BE2C (cell line): ENCODE measurements at regions not wholly inside any gene's neighbourhood (a gene's known extent, or its start where the extent isn't known, plus 50 kb on each side); places are given as distances from the start of the nearest gene placed in this dataset.

ENCODE experiments used
- DNase-seq: peaks from one replicate; pipeline ENCODE4 v3.0.0-alpha.2; 2020
- H3K27me3 ChIP-seq: fragments of 250-450 bp; sonication (Bioruptor Pico); 2 replicates; pipeline ENCODE4 v1.5.1; 2020; ENCODE audit warnings: mild to moderate bottlenecking
- H3K36me3 ChIP-seq: fragments of 250-450 bp; sonication (Bioruptor Pico); 2 replicates; pipeline ENCODE4 v1.5.1; 2020; ENCODE audit warnings: mild to moderate bottlenecking
- H3K4me1 ChIP-seq: fragments of 250-450 bp; sonication (Bioruptor Pico); 2 replicates; pipeline ENCODE4 v1.5.1; 2020
- H3K4me3 ChIP-seq: 2 replicates; pipeline ENCODE4 v1.5.1; 2011; ENCODE audit warnings: low read depth, low read length
- H3K9me3 ChIP-seq: fragments of 250-450 bp; sonication (Bioruptor Pico); 2 replicates; pipeline ENCODE4 v1.5.1; 2020
- TF ChIP-seq, protein P1 (sequence below): IDR thresholded peaks from 2 replicates; pipeline ENCODE4 v1.5.1; 2012; ENCODE audit warnings: mild to moderate bottlenecking, low read depth, low read length

DNA sequence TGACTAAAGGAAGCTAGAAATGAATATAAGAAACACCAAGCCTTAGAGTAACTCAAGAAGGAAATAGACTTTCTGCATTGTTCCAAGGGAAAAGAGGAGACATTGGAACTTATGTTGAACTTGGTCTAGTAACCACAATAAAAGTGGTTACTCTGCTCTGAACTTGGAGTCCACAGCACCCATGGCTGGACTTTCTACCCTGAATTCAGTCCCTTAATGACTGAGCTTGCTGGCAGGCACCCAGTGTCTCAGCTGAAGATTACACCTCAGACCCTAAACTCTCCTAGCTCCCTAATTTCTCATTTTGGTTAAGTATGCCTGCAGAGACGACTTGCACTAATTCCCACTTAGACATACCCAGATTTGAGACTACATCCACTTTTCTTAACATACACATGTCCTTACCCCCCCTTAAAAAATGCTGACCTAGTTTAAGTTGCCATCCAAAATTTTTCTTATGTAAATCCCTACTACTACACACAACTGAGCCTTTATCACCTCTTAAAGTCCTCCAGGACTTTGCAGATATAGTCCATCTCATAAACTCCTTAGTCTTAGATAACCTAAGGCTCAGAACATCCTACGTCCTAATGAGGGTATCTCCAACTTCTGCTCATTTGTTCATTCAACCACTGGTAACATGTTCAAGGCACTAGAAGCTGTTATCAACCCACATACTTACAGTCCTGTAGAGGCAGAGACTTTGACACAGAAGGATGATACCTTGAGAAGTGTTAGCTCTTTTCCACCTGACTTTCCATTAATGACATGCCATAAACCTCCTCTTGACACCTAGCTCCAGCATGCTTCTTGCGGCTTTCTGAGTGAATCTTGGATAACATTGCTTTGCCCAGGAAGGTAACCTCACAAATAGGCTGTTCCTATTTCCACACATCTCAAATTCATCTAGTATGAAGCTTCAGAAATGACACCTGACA lies 129.8 kb downstream of the ALDH8A1 start:
- no peaks in the 10 kb centered on the region; the same call in 1 of the 2 replicates for H3K9me3 ChIP-seq
- DNase-seq, result no peak
- no peaks in the 10 kb centered on the region for H3K36me3 ChIP-seq
- no peaks in the 10 kb centered on the region for H3K27me3 ChIP-seq
- no peak overlapping the region for H3K4me3 ChIP-seq
- H3K4me1 ChIP-seq, result peaks cover 34% of the 10 kb centered on the region
- TF ChIP-seq, protein P1, sequence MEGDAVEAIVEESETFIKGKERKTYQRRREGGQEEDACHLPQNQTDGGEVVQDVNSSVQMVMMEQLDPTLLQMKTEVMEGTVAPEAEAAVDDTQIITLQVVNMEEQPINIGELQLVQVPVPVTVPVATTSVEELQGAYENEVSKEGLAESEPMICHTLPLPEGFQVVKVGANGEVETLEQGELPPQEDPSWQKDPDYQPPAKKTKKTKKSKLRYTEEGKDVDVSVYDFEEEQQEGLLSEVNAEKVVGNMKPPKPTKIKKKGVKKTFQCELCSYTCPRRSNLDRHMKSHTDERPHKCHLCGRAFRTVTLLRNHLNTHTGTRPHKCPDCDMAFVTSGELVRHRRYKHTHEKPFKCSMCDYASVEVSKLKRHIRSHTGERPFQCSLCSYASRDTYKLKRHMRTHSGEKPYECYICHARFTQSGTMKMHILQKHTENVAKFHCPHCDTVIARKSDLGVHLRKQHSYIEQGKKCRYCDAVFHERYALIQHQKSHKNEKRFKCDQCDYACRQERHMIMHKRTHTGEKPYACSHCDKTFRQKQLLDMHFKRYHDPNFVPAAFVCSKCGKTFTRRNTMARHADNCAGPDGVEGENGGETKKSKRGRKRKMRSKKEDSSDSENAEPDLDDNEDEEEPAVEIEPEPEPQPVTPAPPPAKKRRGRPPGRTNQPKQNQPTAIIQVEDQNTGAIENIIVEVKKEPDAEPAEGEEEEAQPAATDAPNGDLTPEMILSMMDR, result no peak

DNA sequence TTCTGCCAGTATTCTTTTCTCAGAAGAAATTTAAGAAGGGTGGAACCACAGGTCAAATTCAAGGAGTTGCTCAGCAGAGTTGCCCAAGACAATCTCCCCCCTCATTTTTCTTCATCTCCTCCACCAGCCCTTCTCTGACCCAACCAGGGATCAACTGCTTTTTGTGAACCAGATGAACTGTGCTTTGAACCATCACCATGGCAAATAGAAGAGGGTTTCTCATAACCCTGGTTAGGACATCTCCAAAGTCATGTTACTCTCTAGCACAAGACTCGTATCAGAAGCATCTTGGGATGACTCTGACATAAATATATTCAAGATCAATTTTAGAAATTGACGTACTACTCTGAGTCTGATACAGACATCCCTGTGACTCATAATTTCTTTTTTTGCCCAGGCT lies 130.7 kb downstream of the ALDH8A1 start:
- Histone ChIP-seq H3K27me3 (no peaks in the 10 kb centered on the region), H3K4me3 (no peak overlapping the region), H3K4me1 (peaks cover 34% of the 10 kb centered on the region), H3K9me3 (no peaks in the 10 kb centered on the region; the same call in 1 of the 2 replicates), H3K36me3 (no peaks in the 10 kb centered on the region)
- no peak for DNase-seq
- TF ChIP-seq, protein P1, result no peak

DNA sequence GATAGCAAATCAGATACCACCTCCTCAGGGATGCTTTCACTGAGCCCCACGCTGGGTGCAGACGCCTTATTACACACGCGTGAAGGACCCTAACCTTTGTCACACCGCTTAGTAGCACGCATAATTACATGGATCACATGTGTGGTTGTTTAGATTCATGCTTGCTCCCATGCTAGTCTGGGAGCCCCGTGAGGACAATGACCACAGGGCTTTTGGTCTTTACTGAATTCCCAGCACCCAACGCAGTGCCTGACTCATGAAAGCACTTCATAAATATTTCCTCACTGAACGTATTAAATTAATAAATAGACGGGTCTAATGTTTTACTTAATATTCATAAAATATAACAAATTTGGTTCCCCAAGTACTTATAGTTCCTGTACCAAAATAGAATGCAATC lies 132.5 kb downstream of the ALDH8A1 start:
- DNase-seq, result no peak
- H3K27me3 ChIP-seq, result no peaks in the 10 kb centered on the region
- peaks cover 26% of the 10 kb centered on the region for H3K4me1 ChIP-seq
- H3K4me3 ChIP-seq, result no peak overlapping the region
- TF ChIP-seq, protein P1, result no peak
- no peaks in the 10 kb centered on the region; the same call in 1 of the 2 replicates for H3K9me3 ChIP-seq
- no peaks in the 10 kb centered on the region for H3K36me3 ChIP-seq

DNA sequence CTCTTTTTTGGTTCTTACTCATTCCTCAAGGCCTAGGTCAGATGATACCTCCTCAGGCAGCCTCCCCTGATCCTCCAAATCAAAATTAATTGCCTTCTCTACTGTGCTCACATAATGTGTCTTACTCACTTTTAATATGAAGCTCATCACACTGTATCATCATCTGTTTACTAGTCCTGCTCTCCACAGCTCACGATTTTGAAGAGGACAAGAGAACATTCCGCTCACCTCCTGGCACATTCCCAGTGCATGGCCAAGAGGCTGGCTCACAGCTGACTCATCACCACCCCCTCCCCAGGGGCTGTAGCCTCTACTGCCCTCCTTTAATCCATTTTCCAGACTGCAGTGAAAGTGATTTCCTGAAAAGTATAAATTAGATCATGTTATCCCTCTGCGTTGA lies 133.1 kb downstream of the ALDH8A1 start:
- Histone ChIP-seq H3K4me3 (no peak overlapping the region), H3K27me3 (no peaks in the 10 kb centered on the region), H3K36me3 (no peaks in the 10 kb centered on the region), H3K4me1 (peaks cover 21% of the 10 kb centered on the region), H3K9me3 (no peaks in the 10 kb centered on the region; the same call in 1 of the 2 replicates)
- DNase-seq, result no peak
- TF ChIP-seq, protein P1, result no peak

DNA sequence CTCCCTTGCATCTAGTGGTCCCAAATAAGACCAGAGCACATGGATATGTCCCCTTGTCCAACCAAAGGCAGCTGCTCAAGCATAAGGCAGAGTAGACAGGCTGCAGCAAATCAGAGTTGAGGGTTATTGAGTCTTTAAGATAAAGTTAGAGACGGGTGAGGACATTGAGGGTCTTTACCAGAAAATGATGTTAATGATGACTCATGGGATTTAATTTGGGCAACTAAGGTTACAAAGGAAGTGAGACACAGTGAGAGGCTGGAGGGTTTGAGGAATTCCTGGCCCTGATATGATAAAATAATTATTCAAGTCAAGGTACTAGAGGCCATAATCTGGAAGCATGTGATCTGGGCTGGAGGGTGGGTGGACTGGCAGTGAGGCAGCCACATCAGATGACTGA lies 133.6 kb downstream of the ALDH8A1 start:
- Histone ChIP-seq H3K4me1 (peaks cover 16% of the 10 kb centered on the region), H3K4me3 (no peak overlapping the region), H3K27me3 (no peaks in the 10 kb centered on the region), H3K36me3 (no peaks in the 10 kb centered on the region), H3K9me3 (no peaks in the 10 kb centered on the region; the same call in 1 of the 2 replicates)
- DNase-seq, result no peak
- TF ChIP-seq, protein P1, result no peak

DNA sequence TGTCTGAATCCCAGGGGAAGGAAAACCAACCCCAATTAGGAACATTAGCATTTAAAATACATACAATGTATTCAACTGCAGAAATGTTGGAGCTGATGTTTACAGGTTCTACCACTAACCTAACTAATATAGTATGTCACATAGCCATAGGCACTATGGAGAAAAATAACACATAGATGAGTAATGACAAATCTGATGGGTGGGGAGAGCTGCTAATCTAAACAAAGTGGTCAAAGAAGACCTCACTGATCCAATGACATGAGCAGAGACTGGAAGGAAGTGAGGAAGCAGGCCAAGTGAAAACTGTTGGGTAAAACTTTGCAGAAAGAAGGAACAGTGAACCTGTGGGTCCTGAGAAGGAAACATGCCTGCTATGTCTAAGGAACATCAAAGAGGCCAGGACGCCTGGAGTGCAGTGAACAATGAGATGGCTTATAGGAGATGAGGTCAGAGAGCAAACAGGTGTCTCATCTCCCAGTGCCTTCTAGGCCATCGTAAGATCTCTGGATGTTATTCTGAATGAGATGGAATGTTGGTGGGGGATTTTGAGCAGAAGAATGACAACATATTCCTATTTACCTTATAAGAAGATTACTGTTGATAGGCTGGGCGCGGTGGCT lies 135.7 kb downstream of the ALDH8A1 start:
- Histone ChIP-seq H3K4me3 (no peak overlapping the region), H3K9me3 (no peaks in the 10 kb centered on the region; the same call in 1 of the 2 replicates), H3K27me3 (no peaks in the 10 kb centered on the region), H3K36me3 (no peaks in the 10 kb centered on the region), H3K4me1 (peaks cover 10% of the 10 kb centered on the region)
- no peak for DNase-seq
- TF ChIP-seq, protein P1, result no peak
